ENCODE measurements at regions not wholly inside any gene's neighbourhood (a gene's known extent, or its start where the extent isn't known, plus 50 kb on each side); places are given as distances from the start of the nearest gene placed in this dataset.

GRCh38 chr1:189522441-189522840 lies 955.2 kb downstream of the BRINP3 start:
- H3K4me3 ChIP-seq (ENCODE audit: low read length) = no peak overlapping the region
- no peaks in the 10 kb centered on the region for H3K36me3 ChIP-seq (ENCODE audit: insufficient read depth, low read length)
- no peak overlapping the region for H3K27ac ChIP-seq (ENCODE audit: low read length)
- no peaks in the 10 kb centered on the region for H3F3A ChIP-seq (ENCODE audit: insufficient read depth, low read length, poor library complexity, severe bottlenecking)
- H3K9me2 ChIP-seq (ENCODE audit: insufficient read depth, low read length) = no peaks in the 10 kb centered on the region
- no peaks in the 10 kb centered on the region for H3K79me2 ChIP-seq (replicated peaks; ENCODE audit: insufficient read depth, low read length)
- H3K27me3 ChIP-seq (ENCODE audit: insufficient read depth, low read depth, low read length) = no peaks in the 10 kb centered on the region
- H4K20me1 ChIP-seq (ENCODE audit: insufficient read depth) = no peaks in the 10 kb centered on the region
- TF ChIP-seq REST (IDR thresholded peaks at IDR 0.05; ENCODE audit: borderline replicate concordance) (no peak), POLR2AphosphoS5 (IDR thresholded peaks at IDR 0.05) (no peak), MXI1 (conservative IDR thresholded peaks at IDR 0.05; ENCODE audit: poor library complexity, severe bottlenecking) (no peak), CTCF (IDR thresholded peaks at IDR 0.05; ENCODE audit: poor library complexity, severe bottlenecking) (no peak), RAD21 (conservative IDR thresholded peaks at IDR 0.05) (no peak), EP300 (conservative IDR thresholded peaks at IDR 0.05; ENCODE audit: poor library complexity, severe bottlenecking) (no peak), TAF1 (IDR thresholded peaks at IDR 0.05; ENCODE audit: low read depth) (no peak), SMC3 (conservative IDR thresholded peaks at IDR 0.05; ENCODE audit: poor library complexity) (no peak), EZH2 (IDR thresholded peaks at IDR 0.05; ENCODE audit: borderline replicate concordance, insufficient read depth, low read length, poor library complexity, severe bottlenecking) (no peak)
- H3K9me3 ChIP-seq (ENCODE audit: low read length) = no peaks in the 10 kb centered on the region
- no peak overlapping the region for H3K4me2 ChIP-seq (ENCODE audit: low read length)
- H3K9ac ChIP-seq (ENCODE audit: low read length) = no peak overlapping the region
- no peak overlapping the region for H2AFZ ChIP-seq (ENCODE audit: low read depth, low read length)

- no peaks in the 10 kb centered on the region for H3K36me3 ChIP-seq (ENCODE audit: insufficient read depth, low read length)
- no peaks in the 10 kb centered on the region for H3K9me3 ChIP-seq (ENCODE audit: low read length)
- H3K9ac ChIP-seq (ENCODE audit: low read length) = no peak overlapping the region
- no peak overlapping the region for H3K4me3 ChIP-seq (ENCODE audit: low read length)
- H3K79me2 ChIP-seq (replicated peaks; ENCODE audit: insufficient read depth, low read length) = no peaks in the 10 kb centered on the region
- no peaks in the 10 kb centered on the region for H4K20me1 ChIP-seq (ENCODE audit: insufficient read depth)
- H3K27me3 ChIP-seq (ENCODE audit: insufficient read depth, low read depth, low read length) = no peaks in the 10 kb centered on the region
- no peak overlapping the region for H2AFZ ChIP-seq (ENCODE audit: low read depth, low read length)
- no peaks in the 10 kb centered on the region for H3K9me2 ChIP-seq (ENCODE audit: insufficient read depth, low read length)
- no peak overlapping the region for H3K4me2 ChIP-seq (ENCODE audit: low read length)
- no peaks in the 10 kb centered on the region for H3F3A ChIP-seq (ENCODE audit: insufficient read depth, low read length, poor library complexity, severe bottlenecking)
- no peak for TF ChIP-seq TAF1 (IDR thresholded peaks at IDR 0.05; ENCODE audit: low read depth)
- no peak for TF ChIP-seq MXI1 (conservative IDR thresholded peaks at IDR 0.05; ENCODE audit: poor library complexity, severe bottlenecking)
- no peak for TF ChIP-seq RAD21 (conservative IDR thresholded peaks at IDR 0.05)
- TF ChIP-seq CTCF (IDR thresholded peaks at IDR 0.05; ENCODE audit: poor library complexity, severe bottlenecking) = no peak
- no peak for TF ChIP-seq POLR2AphosphoS5 (IDR thresholded peaks at IDR 0.05)
- TF ChIP-seq EP300 (conservative IDR thresholded peaks at IDR 0.05; ENCODE audit: poor library complexity, severe bottlenecking) = no peak
- no peak for TF ChIP-seq REST (IDR thresholded peaks at IDR 0.05; ENCODE audit: borderline replicate concordance)
- no peak for TF ChIP-seq SMC3 (conservative IDR thresholded peaks at IDR 0.05; ENCODE audit: poor library complexity)
- no peak for TF ChIP-seq EZH2 (IDR thresholded peaks at IDR 0.05; ENCODE audit: borderline replicate concordance, insufficient read depth, low read length, poor library complexity, severe bottlenecking)
- no peak overlapping the region for H3K27ac ChIP-seq (ENCODE audit: low read length)
These were observed 953.2 kb downstream of the BRINP3 start for GRCh38 chr1:189524501-189524900.
